HepG2 (cell line): ENCODE measurements at regions not wholly inside any gene's neighbourhood (a gene's known extent, or its start where the extent isn't known, plus 50 kb on each side); places are given as distances from the start of the nearest gene placed in this dataset.

ENCODE experiments used
- AKNA ChIP-seq: sonication (generic); formaldehyde crosslinking; IDR thresholded peaks from 2 replicates; pipeline ENCODE4 v1.4.0; 2020; ENCODE audit warnings: missing genetic modification reagents, borderline replicate concordance
- DBP ChIP-seq: sonication (generic); formaldehyde crosslinking; IDR thresholded peaks from 2 replicates; pipeline ENCODE4 v1.4.0; 2020; ENCODE audit warnings: missing genetic modification reagents; ENCODE audit errors: not compliant biosample characterization
- ESRRA ChIP-seq: sonication (generic); formaldehyde crosslinking; IDR thresholded peaks from 2 replicates; pipeline ENCODE4 v1.5.1; 2020; ENCODE audit warnings: mild to moderate bottlenecking, low read depth, missing genetic modification reagents
- NCOR1 ChIP-seq: fragments of 200-600 bp; sonication (generic); IDR thresholded peaks from 2 replicates; pipeline ENCODE4 v1.7.0; 2017; ENCODE audit warnings: antibody characterized with exemption, low read length, borderline replicate concordance
- SOX13 ChIP-seq, 3 experiments: fragments of 450-650 bp in 1 of 3; sonication (generic) in 1 of 3; formaldehyde crosslinking in 1 of 3; IDR thresholded peaks in 2 of 3; conservative IDR thresholded peaks in 1 of 3; 2 replicates each; pipeline versions ENCODE4 v1.5.0 to v1.6.1; 2016 to 2020; ENCODE audit warnings: antibody characterized with exemption in 1 of 3, mild to moderate bottlenecking in 1 of 3, missing compliant biosample characterization in 1 of 3, missing genetic modification reagents in 1 of 3, moderate library complexity in 1 of 3

- TF ChIP-seq AKNA (no peak), SOX13 (IDR thresholded peaks at IDR 0.05) (no peak), SOX13 (CRISPR knock-in tag; conservative IDR thresholded peaks at IDR 0.05 in 1 of 2, IDR thresholded peaks at IDR 0.05 in 1 of 2) (0 out of 4 replicates have a peak, but pooled peaks of 1 of the 2 experiments have one; percentile 20), DBP (CRISPR knock-in tag) (no peak), NCOR1 (0 out of 2 replicates have a peak, but pooled peaks have one; percentile 30), ESRRA (0 out of 2 replicates have a peak, but pooled peaks have one; percentile 36)
Observed at GRCh38 chr4:15144249-15144966, 142.1 kb downstream of the CPEB2 start (continued).
